ENCODE measurements at regions not wholly inside any gene's neighbourhood (a gene's known extent, or its start where the extent isn't known, plus 50 kb on each side); places are given as distances from the start of the nearest gene placed in this dataset.

GRCh38 chr1:29708796-29709703 lies 472.7 kb downstream of the PTPRU start:
- no peak for DNase-seq (ENCODE audit: low read depth in 1 of 2, low spot score in 1 of 2)

- no peak for DNase-seq (ENCODE audit: low read depth in 1 of 2, low spot score in 1 of 2)
These were observed 472.1 kb downstream of the PTPRU start for GRCh38 chr1:29708381-29708780.

DNA sequence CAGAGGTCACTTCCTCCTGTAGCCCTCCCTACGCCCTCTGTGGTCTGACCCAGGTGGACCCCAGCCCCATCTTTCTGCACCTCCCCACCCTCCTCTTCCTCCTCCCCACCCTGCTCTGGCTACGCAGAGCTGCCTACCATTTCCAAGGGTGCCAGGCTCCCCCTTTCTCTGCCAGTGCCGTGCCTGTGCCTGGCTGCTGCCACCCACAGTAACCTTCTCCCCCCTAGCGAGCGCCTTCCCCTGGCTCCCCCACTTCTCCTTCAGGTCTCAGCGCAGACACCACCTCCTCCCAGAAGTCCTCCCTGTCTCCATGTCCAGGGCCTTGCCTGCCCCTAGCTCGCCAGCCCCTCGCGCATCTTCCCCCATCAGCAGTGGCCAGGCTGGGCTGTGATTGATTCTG lies 471.5 kb downstream of the PTPRU start:
- no peak for DNase-seq (ENCODE audit: low read depth in 1 of 2, low spot score in 1 of 2)

DNA sequence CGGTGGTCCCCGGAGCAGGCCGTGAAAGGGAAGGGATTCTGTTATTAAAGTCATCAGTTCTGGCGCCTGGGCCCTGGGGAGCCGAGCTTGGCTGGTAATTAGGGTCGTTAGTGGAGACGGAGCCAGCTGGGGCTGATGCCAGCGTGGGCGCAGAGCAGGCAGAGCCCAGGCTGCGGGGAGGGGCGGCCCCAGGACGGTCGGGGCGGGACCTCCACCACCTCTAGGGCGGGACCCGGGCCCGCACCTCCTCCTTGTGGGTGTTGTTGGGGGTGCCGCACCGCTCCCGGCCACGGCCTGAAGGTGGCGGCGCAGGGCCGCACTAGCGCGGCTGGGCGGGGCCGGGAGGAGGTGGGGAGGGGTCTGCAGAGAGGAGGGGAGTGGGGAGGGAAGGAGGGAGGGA lies 470.6 kb downstream of the PTPRU start:
- peak in 1 of 2 donors; percentile 3 for DNase-seq (ENCODE audit: low read depth in 1 of 2, low spot score in 1 of 2)

DNA sequence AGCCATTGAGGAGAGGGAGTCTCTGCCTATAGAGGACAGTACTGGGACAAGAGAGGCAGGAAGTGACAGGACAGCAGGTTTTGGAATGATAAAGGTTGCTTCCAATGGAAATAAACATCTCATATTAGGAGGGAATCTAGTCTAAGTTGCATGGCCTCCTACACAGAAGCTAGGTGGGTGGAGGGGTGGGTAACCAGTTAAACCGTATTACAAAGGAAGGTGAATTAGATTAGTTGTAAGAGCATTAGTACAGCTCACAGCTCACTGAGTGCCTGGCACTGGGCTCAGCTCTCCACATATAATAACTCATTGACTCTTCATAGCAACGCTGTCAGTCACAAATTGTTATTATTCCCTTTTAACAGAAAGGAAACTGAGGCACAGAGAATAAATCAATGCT lies 468.1 kb downstream of the PTPRU start:
- DNase-seq (ENCODE audit: low read depth in 1 of 2, low spot score in 1 of 2), result no peak

DNA sequence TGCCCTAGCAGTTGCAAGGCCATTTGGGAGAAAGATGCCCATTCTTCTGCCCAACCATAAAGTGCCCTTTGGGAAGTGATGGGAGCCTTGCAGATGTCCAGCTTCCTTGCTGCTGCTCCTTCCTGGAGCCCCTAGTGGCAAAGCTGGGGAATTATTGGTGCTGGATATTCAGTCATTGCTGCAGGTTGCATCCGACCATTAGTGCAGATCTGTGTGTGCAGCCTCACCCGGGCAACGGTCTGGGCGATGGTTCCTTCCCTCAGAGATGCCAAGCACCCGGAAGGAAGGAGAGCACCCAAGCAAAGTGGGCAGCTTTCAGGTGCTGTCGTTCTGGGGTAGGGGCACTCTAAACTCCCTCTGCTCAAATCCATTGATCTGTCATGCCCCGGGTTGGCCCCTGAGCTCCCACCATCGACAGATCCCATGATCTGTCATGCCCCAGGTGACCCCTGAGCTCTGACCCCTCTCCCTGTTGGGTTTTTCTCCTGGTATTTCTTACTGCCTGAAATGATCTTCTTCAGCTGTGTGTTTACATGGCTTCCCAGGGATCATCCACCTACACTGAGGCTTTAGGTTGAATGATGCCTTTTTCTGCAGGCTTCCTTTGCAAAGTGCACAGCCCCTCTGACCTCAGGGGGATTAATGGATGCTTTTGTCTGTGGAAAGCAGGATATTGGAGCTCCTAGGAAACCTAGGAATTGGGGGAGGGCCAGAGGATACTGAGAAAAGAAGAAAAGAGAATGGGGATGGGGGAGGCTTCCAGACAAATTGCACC lies 467.5 kb downstream of the PTPRU start:
- no peak for DNase-seq (ENCODE audit: low read depth in 1 of 2, low spot score in 1 of 2)

GRCh38 chr1:29700491-29700890 lies 464.2 kb downstream of the PTPRU start:
- no peak for DNase-seq (ENCODE audit: low read depth in 1 of 2, low spot score in 1 of 2)

DNA sequence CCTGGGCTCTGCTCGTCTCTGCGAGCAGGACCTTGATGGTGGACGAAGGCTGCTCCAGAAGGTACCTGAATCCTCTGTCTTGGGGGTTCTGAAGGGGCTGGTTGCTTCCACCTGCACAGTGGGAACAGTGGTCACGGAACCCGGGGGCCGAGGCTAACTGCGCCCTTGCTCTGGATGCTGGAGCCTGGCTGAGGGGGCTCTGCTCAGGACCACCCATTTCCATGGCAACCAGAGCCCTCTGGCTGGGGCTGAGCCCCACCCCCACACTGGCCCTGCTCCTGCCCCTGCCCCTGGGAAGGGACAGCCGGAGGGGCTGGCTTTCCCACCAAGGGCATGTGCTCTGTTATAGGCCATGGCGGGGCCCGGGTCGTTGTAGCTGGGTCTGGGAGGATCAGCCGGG lies 462.3 kb downstream of the PTPRU start:
- DNase-seq (ENCODE audit: low read depth in 1 of 2, low spot score in 1 of 2), result no peak

DNA sequence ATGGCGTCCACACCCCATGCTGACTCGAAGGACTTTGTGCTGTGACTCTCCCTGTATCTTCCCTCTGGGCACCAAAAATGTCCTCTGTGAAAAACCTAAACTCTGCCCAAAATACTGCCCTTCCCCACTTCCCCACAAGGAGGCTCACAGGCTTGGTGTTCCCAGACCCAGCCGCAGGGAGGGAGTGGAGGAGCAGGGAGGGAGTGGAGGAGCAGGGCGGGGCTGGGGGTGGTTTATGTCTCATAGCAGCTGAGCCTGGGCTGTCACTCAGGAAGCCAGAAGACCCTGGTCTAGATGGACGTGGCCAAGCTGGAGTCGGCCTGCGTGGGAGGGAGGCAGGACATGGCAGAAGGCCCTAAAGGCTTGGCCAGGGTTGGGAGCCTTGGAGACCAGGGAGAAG lies 461.7 kb downstream of the PTPRU start:
- no peak for DNase-seq (ENCODE audit: low read depth in 1 of 2, low spot score in 1 of 2)

GRCh38 chr1:29697391-29697780 lies 461.1 kb downstream of the PTPRU start:
- no peak for DNase-seq (ENCODE audit: low read depth in 1 of 2, low spot score in 1 of 2)

GRCh38 chr1:29696656-29697390 lies 460.5 kb downstream of the PTPRU start:
- DNase-seq (ENCODE audit: low read depth in 1 of 2, low spot score in 1 of 2), result no peak

- no peak for DNase-seq (ENCODE audit: low read depth in 1 of 2, low spot score in 1 of 2)
These were observed 459.5 kb downstream of the PTPRU start for GRCh38 chr1:29695803-29696202.

DNA sequence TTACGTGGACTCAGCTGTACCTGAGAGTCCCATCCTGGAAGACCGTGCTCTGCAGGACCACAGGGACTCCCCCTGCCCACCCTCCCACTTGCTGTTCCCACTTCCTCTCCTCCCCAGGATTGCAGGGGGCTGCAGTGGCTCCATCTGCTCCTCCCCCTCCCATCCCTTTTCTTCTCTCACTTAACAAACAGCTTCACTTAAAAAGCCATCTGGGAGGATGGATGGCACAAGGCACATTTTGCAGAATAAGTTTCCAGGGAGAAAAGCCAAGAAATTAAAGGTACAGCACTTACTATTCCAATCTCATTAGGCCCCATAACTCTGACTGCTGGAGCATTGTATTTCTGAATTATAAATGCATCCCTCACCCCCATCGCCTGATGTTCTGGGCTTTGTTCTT lies 458.7 kb downstream of the PTPRU start:
- DNase-seq (ENCODE audit: low read depth in 1 of 2, low spot score in 1 of 2), result no peak

- DNase-seq (ENCODE audit: low read depth in 1 of 2, low spot score in 1 of 2), result no peak
These were observed 455.2 kb downstream of the PTPRU start for GRCh38 chr1:29691499-29691898.

DNA sequence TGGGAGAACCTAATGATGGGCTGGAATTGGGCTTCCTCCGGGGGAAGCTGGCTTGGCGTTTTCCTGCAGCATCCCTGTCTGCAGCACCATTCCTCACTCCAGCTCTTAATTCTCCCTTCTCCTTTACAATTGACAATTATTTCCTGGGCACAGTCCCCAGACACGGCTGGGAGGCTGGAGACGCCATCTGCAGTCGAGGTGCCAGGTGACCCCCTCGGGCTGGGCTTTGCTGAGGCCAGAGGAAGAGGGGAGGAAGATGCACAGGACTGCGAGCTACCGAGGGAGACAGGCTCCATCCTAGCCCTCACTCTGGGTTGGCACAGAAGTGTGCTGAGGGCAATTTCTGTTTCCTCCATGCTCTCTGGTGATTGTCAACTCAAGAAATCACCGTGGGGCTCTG lies 453.8 kb downstream of the PTPRU start:
- DNase-seq (ENCODE audit: low read depth in 1 of 2, low spot score in 1 of 2), result no peak

DNA sequence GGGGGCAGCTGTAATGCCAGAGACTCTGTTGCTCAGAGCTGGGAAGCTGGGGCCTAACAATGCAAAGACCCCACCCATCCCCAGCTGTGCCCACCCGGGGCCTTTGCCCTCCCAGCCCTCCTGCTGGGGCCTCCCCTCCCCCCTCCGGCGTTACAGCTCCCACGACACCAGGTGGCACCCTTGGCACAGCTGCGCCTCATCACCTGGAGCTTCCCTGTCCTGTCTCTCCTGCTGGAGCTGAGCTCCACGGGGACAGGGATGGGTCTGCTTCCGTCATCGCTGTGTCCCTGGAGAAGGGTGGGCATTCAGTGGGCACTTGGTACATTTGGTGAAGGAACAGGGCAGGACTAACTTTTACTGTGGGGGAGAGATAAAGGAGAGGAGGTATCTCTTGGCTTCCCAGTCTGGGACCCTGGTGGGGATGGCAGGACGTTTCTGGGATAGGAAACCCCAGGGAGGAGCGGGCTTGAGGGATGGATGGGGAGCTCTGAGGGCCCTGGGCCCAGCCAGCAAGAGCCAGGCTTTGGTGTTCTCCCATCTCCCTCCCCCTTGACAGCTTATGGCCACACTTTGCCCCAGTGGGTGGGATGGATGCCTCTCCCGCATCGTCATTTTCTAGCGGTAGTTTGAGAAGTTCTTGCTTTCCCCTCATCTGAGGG lies 453.2 kb downstream of the PTPRU start:
- DNase-seq (ENCODE audit: low read depth in 1 of 2, low spot score in 1 of 2), result no peak

DNA sequence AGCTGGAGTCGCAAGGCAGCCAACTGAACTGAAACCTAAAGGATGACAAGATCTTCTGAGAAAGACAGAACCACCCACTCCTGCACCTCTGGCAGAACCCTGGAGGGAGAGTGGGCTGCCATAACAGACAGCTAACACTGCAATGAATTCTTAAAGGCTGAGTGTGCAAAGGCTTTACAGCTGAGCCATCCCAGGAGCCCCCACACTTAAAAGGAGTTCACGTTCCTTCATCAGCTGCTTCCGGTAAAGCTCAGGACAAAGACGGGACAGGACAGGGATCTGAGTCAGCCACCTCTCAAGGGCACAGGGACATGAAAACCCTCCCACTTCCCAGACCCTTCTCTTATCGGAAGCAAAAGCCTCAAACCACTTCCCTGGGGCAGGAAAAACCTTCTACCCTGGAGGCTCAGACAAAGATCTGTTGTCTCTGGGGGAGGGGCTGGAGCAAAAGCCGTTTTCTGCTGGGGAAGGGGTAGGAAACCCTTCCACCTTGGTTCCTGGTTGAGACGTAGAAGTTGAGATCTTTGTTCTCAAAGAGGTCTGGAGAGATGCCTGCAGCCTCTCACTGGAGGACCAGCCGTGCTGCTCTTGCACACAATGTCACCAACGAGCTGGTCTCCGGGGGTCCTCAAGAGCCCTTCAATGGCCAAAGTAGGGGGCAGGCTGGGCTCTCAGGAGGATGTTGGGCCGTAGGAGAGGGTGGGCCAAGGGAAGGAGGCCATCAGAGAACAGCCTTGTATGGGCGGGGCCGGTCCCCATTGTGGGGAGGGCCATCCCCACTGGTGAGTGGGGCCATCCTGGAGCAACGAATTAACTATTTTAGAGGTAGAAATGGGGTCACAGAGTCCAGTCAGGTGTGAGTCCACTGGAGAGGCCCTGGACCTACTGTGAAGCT lies 452.4 kb downstream of the PTPRU start:
- DNase-seq (ENCODE audit: low read depth in 1 of 2, low spot score in 1 of 2), result no peak

GRCh38 chr1:29687601-29688244 lies 451.4 kb downstream of the PTPRU start:
- no peak for DNase-seq (ENCODE audit: low read depth in 1 of 2, low spot score in 1 of 2)

GRCh38 chr1:29687166-29687565 lies 450.8 kb downstream of the PTPRU start:
- no peak for DNase-seq (ENCODE audit: low read depth in 1 of 2, low spot score in 1 of 2)

All from stimulated activated CD4-positive, alpha-beta T cell treated with anti-CD3 and anti-CD28 coated beads, Interleukin-15, amount 100 ng/mL, for 1 hour (primary cell).